ENCODE measurements at regions not wholly inside any gene's neighbourhood (a gene's known extent, or its start where the extent isn't known, plus 50 kb on each side); places are given as distances from the start of the nearest gene placed in this dataset.

- no peak for FAIRE-seq
Measured at GRCh38 chr7:130880668-130881067, 146.7 kb upstream of the KLF14 start.

- FAIRE-seq, result no peak
Measured at GRCh38 chr7:130881091-130881798, 147.2 kb upstream of the KLF14 start.

- FAIRE-seq, result no peak
Measured at GRCh38 chr7:130881799-130882141, 147.8 kb upstream of the KLF14 start.

GRCh38 chr7:130882396-130882795 is 148.4 kb upstream of the KLF14 start:
- FAIRE-seq, result no peak

GRCh38 chr7:130883928-130884327 is 149.9 kb upstream of the KLF14 start:
- no peak for FAIRE-seq

- no peak for FAIRE-seq
Measured at GRCh38 chr7:130884437-130885417, 150.7 kb upstream of the KLF14 start.

- no peak for FAIRE-seq
Measured at GRCh38 chr7:130886438-130887135, 152.6 kb upstream of the KLF14 start.

- FAIRE-seq, result no peak
Measured at GRCh38 chr7:130887182-130887956, 153.4 kb upstream of the KLF14 start.

GRCh38 chr7:130887957-130888371 is 154.0 kb upstream of the KLF14 start:
- FAIRE-seq, result no peak

GRCh38 chr7:130888468-130888867 is 154.5 kb upstream of the KLF14 start:
- FAIRE-seq, result no peak

GRCh38 chr7:130890176-130891020 is 156.4 kb upstream of the KLF14 start:
- no peak for FAIRE-seq

- FAIRE-seq, result no peak
Measured at GRCh38 chr7:130891254-130892094, 157.5 kb upstream of the KLF14 start.

GRCh38 chr7:130893441-130893894 is 159.5 kb upstream of the KLF14 start:
- no peak for FAIRE-seq

- no peak for FAIRE-seq
Measured at GRCh38 chr7:130894146-130894908, 160.3 kb upstream of the KLF14 start.

GRCh38 chr7:130894909-130895750 is 161.1 kb upstream of the KLF14 start:
- no peak for FAIRE-seq

- FAIRE-seq, result no peak
Measured at GRCh38 chr7:130896051-130896881, 162.3 kb upstream of the KLF14 start.

GRCh38 chr7:130896898-130897514 is 163.0 kb upstream of the KLF14 start:
- FAIRE-seq, result no peak
